Progenitor cell of endocrine pancreas (in vitro differentiated cells): ENCODE measurements at regions not wholly inside any gene's neighbourhood (a gene's known extent, or its start where the extent isn't known, plus 50 kb on each side); places are given as distances from the start of the nearest gene placed in this dataset.
"Not testable (repeated sequence)": the region's sequence is repeated elsewhere in the genome, so short reads cannot be mapped to it uniquely, and the experiment has no call there.

Source experiments
- DNase-seq: peaks from one replicate; pipeline ENCODE4 v3.0.0; 2021; ENCODE audit warnings: low spot score; ENCODE audit not compliant: unreplicated experiment
- H3K27ac Mint-ChIP-seq: 2 replicates; pipeline ENCODE4 v1.8.0; 2021; ENCODE audit warnings: mild to moderate bottlenecking, moderate library complexity, mixed read lengths
- H3K27me3 Mint-ChIP-seq: 2 replicates; pipeline ENCODE4 v1.8.0; 2021; ENCODE audit warnings: mixed read lengths
- H3K36me3 Mint-ChIP-seq: 2 replicates; pipeline ENCODE4 v1.8.0; 2022; ENCODE audit warnings: mixed read lengths; ENCODE audit not compliant: insufficient read depth
- H3K4me1 Mint-ChIP-seq: 2 replicates; pipeline ENCODE4 v1.8.0; 2021; ENCODE audit warnings: low read depth, mixed read lengths
- H3K4me3 Mint-ChIP-seq: 2 replicates; pipeline ENCODE4 v1.8.0; 2021; ENCODE audit warnings: low read depth, mild to moderate bottlenecking, moderate library complexity, mixed read lengths
- H3K9me3 Mint-ChIP-seq: 2 replicates; pipeline ENCODE4 v1.8.0; 2021; ENCODE audit warnings: low read depth, mixed read lengths
- CTCF ChIP-seq: fragments of 200-600 bp; sonication (generic); IDR thresholded peaks from one replicate; pipeline ENCODE4 v1.5.0; 2021; ENCODE audit warnings: antibody characterized with exemption, mild to moderate bottlenecking; ENCODE audit not compliant: unreplicated experiment

- Mint-ChIP-seq H3K4me1 (peaks cover 5% of the 10 kb centered on the region), H3K4me3 (no peak overlapping the region), H3K9me3 (peaks cover 3% of the 10 kb centered on the region), H3K27ac (no peak overlapping the region), H3K36me3 (no peaks in the 10 kb centered on the region), H3K27me3 (peaks cover 9% of the 10 kb centered on the region)
- no peak for TF ChIP-seq CTCF
- no peak for DNase-seq
Observed at GRCh38 chr3:194950906-194951628, 265.4 kb downstream of the FAM43A start.

DNA sequence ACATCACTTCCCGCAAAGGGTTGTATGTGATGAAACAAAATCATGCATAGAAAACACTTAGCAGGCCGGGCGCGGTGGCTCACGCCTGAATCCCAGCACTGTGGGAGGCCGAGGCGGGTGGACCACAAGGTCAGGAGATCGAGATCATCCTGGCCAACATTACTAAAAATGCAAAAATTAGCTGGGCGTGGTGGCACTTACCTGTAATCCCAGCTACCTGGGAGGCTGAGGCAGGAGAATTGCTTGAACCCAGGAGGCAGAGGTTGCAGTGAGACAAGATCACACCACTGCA is 265.9 kb downstream of the FAM43A start:
- H3K27me3 Mint-ChIP-seq, H3K4me3 Mint-ChIP-seq, H3K27ac Mint-ChIP-seq, H3K4me1 Mint-ChIP-seq, H3K36me3 Mint-ChIP-seq, H3K9me3 Mint-ChIP-seq, DNase-seq: not testable (repeated sequence)

DNA sequence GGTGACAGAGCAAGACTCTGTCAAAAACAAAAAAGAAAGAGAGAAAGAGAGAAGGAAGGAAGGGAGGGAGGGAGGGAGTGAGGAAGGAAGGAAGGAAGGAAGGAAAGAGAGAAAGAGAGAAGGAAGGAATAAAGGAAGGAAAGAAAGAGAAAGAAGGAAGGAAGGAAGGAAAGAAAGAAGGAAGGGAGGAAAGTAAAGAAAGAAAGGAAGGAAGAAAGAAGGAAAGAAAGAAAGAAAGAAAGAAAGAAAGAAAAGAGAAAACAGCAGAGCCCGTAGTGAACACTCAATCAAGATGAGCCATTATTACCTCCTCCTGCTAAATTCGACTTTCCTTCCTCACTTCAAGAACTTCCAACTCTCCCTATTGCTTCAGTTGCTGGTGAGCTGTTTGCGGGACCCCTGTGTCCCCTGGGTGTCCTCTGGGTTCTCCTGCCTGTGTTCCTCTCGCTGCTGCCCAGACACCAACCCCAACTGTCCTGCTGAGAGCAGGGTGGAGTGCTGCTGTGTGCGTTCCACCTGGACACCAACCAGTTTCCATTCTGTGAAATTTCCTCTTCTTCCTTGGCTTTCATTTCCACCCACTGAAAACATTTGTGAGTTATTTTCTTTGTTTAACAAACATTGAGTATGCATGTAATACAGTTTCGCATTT is 266.4 kb downstream of the FAM43A start:
- H3K9me3 Mint-ChIP-seq, result peaks cover 3% of the 10 kb centered on the region
- no peaks in the 10 kb centered on the region for H3K36me3 Mint-ChIP-seq
- no peak overlapping the region for H3K4me3 Mint-ChIP-seq
- peaks cover 5% of the 10 kb centered on the region for H3K4me1 Mint-ChIP-seq
- no peak for TF ChIP-seq CTCF
- no peak overlapping the region for H3K27ac Mint-ChIP-seq
- no peak for DNase-seq
- H3K27me3 Mint-ChIP-seq, result peaks cover 9% of the 10 kb centered on the region

GRCh38 chr3:194952841-194953241 is 267.2 kb downstream of the FAM43A start:
- no peaks in the 10 kb centered on the region for H3K36me3 Mint-ChIP-seq
- no peak for TF ChIP-seq CTCF
- peaks cover 5% of the 10 kb centered on the region for H3K4me1 Mint-ChIP-seq
- H3K9me3 Mint-ChIP-seq, result no peaks in the 10 kb centered on the region
- DNase-seq, result no peak
- no peak overlapping the region for H3K4me3 Mint-ChIP-seq
- H3K27ac Mint-ChIP-seq, result no peak overlapping the region
- peaks cover 9% of the 10 kb centered on the region for H3K27me3 Mint-ChIP-seq

DNA sequence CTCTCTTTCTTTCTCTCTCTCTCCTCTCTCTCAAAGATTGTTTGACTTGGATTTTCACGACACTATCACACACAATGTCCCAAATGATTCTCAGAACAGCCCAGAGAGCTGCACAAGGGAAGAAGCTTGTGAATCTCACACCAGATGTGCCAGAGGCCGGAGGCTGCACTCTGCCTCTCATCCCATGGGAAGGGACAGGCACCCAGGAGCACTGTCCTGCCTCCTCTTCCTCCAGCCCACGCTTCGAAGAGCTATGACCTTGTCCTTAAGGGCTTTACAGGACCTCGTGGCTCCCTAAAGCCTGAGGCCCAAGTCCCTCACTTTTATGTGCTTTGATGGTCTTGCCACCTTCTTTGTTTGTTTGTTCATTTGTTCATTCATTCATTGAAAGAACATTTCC is 267.6 kb downstream of the FAM43A start:
- no peak for TF ChIP-seq CTCF
- peaks cover 5% of the 10 kb centered on the region for H3K4me1 Mint-ChIP-seq
- no peaks in the 10 kb centered on the region for H3K36me3 Mint-ChIP-seq
- no peak for DNase-seq
- H3K27ac Mint-ChIP-seq, result no peak overlapping the region
- H3K4me3 Mint-ChIP-seq, result no peak overlapping the region
- peaks cover 9% of the 10 kb centered on the region for H3K27me3 Mint-ChIP-seq
- H3K9me3 Mint-ChIP-seq, result no peaks in the 10 kb centered on the region

GRCh38 chr3:194955546-194955945 is 269.9 kb downstream of the FAM43A start:
- Mint-ChIP-seq H3K27ac (no peak overlapping the region), H3K4me1 (peaks cover 5% of the 10 kb centered on the region), H3K4me3 (no peak overlapping the region), H3K36me3 (no peaks in the 10 kb centered on the region), H3K27me3 (peaks cover 13% of the 10 kb centered on the region), H3K9me3 (no peaks in the 10 kb centered on the region)
- DNase-seq, result no peak
- TF ChIP-seq CTCF, result no peak
